GM19467 (cell line): ENCODE measurements at regions not wholly inside any gene's neighbourhood (a gene's known extent, or its start where the extent isn't known, plus 50 kb on each side); places are given as distances from the start of the nearest gene placed in this dataset.

Source experiments
- ATAC-seq: cut with Tn5 transposase; IDR thresholded peaks from one replicate; pipeline ENCODE4 v1.9.1; 2021; ENCODE audit warnings: mild to moderate bottlenecking, moderate library complexity; ENCODE audit not compliant: unreplicated experiment

GRCh38 chr10:25661632-25662031, 272.4 kb upstream of the MYO3A start:
- ATAC-seq = no peak

GRCh38 chr10:25666276-25666675, 267.8 kb upstream of the MYO3A start:
- ATAC-seq = no peak

GRCh38 chr10:25675204-25675603, 258.8 kb upstream of the MYO3A start:
- ATAC-seq = no peak

GRCh38 chr10:25675615-25676014, 258.4 kb upstream of the MYO3A start:
- ATAC-seq = no peak

- ATAC-seq = no peak
Observed at GRCh38 chr10:25678220-25678619, 255.8 kb upstream of the MYO3A start.

GRCh38 chr10:25678666-25679065, 255.4 kb upstream of the MYO3A start:
- no peak for ATAC-seq

- ATAC-seq = no peak
Observed at GRCh38 chr10:25682203-25682851, 251.7 kb upstream of the MYO3A start.

GRCh38 chr10:25683344-25683743, 250.7 kb upstream of the MYO3A start:
- ATAC-seq = no peak

- ATAC-seq = no peak
Observed at GRCh38 chr10:25687521-25687920, 246.5 kb upstream of the MYO3A start.

GRCh38 chr10:25689346-25690100, 244.5 kb upstream of the MYO3A start:
- ATAC-seq = no peak

- ATAC-seq = no peak
Observed at GRCh38 chr10:25692761-25693160, 241.3 kb upstream of the MYO3A start.

- ATAC-seq = no peak
Observed at GRCh38 chr10:25694206-25694933, 239.7 kb upstream of the MYO3A start.

GRCh38 chr10:25694971-25695370, 239.1 kb upstream of the MYO3A start:
- ATAC-seq = no peak

- no peak for ATAC-seq
Observed at GRCh38 chr10:25695586-25695985, 238.4 kb upstream of the MYO3A start.

- ATAC-seq = no peak
Observed at GRCh38 chr10:25696013-25696708, 237.9 kb upstream of the MYO3A start.

GRCh38 chr10:25697412-25697811, 236.6 kb upstream of the MYO3A start:
- ATAC-seq = no peak

- ATAC-seq = no peak
Observed at GRCh38 chr10:25698638-25699037, 235.4 kb upstream of the MYO3A start.

GRCh38 chr10:25699631-25700030, 234.4 kb upstream of the MYO3A start:
- no peak for ATAC-seq

GRCh38 chr10:25701652-25702051, 232.4 kb upstream of the MYO3A start:
- no peak for ATAC-seq

GRCh38 chr10:25704622-25705021, 229.4 kb upstream of the MYO3A start:
- ATAC-seq = no peak

GRCh38 chr10:25707572-25707971, 226.5 kb upstream of the MYO3A start:
- no peak for ATAC-seq
